Stomach (tissue), 8 donors: ENCODE measurements at regions not wholly inside any gene's neighbourhood (a gene's known extent, or its start where the extent isn't known, plus 50 kb on each side); places are given as distances from the start of the nearest gene placed in this dataset.
"Not testable (repeated sequence)": the region's sequence is repeated elsewhere in the genome, so short reads cannot be mapped to it uniquely, and the experiment has no call there.

Experiments
- DNase-seq, 2 donors: peaks; one replicate each; pipeline versions ENCODE4 v3.0.0 to v3.0.0-alpha.2; 2013 to 2019
- H3K27ac ChIP-seq, 5 donors: fragments of 200-600 bp in 4 of 5; sonication (generic) in 4 of 5; one replicate each; pipeline ENCODE4 v1.5.1; 2013 to 2019; ENCODE audit warnings: mild to moderate bottlenecking in 1 of 5, moderate library complexity in 1 of 5
- H3K27me3 ChIP-seq, 3 donors: fragments of 200-600 bp; sonication (generic); one replicate each; pipeline ENCODE4 v1.5.1; 2017 to 2019; ENCODE audit warnings: mixed run types in 1 of 3
- H3K36me3 ChIP-seq, 4 donors: fragments of 200-600 bp; sonication (generic); 1 replicate in 3 of 4; 2 replicates in 1 of 4; pipeline ENCODE4 v1.5.1; 2016 to 2019
- H3K4me1 ChIP-seq, 4 donors: fragments of 200-600 bp; sonication (generic); one replicate each; pipeline ENCODE4 v1.5.1; 2016 to 2019
- H3K4me3 ChIP-seq, 4 donors: fragments of 200-600 bp; sonication (generic) in 3 of 4; one replicate each; pipeline ENCODE4 v1.5.1; 2016 to 2019; ENCODE audit warnings: mild to moderate bottlenecking in 1 of 4
- H3K9me3 ChIP-seq, 4 donors: fragments of 200-600 bp; sonication (generic); one replicate each; pipeline ENCODE4 v1.5.1; 2016 to 2019
- CTCF ChIP-seq, 7 experiments: fragments of 450-650 bp in 4 of 7; fragments of 200-600 bp in 3 of 7; sonication (generic) in 3 of 7; IDR thresholded peaks; one replicate each; pipeline ENCODE4 v1.5.1; 2016 to 2019; ENCODE audit warnings: antibody characterized with exemption in 7 of 7, control low read depth in 2 of 7, mild to moderate bottlenecking in 1 of 7
- EP300 ChIP-seq: sonication (generic); formaldehyde crosslinking; IDR thresholded peaks from one replicate; pipeline ENCODE4 v1.6.1; 2017; ENCODE audit warnings: antibody characterized with exemption
- POLR2A ChIP-seq, 4 donors: fragments of 450-650 bp; IDR thresholded peaks; one replicate each; pipeline ENCODE4 v1.6.1; 2016; ENCODE audit warnings: antibody characterized with exemption in 4 of 4, control low read depth in 2 of 4, mild to moderate bottlenecking in 1 of 4, moderate library complexity in 1 of 4
- POLR2AphosphoS5 ChIP-seq, 3 donors: sonication (generic); formaldehyde crosslinking; IDR thresholded peaks; one replicate each; pipeline ENCODE4 v1.6.1; 2016; ENCODE audit warnings: antibody characterized with exemption in 3 of 3
- whole genome bisulfite sequencing, 5 donors: extraction: QIAGEN DNeasy Blood & Tissue Kit in 3 of 5; methylation state at CpG; one replicate each; pipeline versions ENCODE4 v1.1.5 to v1.1.7; 2013 to 2018; 5-methylcytosine and 5-hydroxymethylcytosine counted together
- intact Hi-C: fragments of 100-400 bp; cut with DNase I; formaldehyde crosslinking; loops from one replicate; pipeline ENCODE4 v1.15.1; 2023; ENCODE audit warnings: low total_unique reads
- donor health status: healthy with polysubstance abuse.
- donor health status: Bipolar disorder and iron deficiency.
- donor health status: healthy.

- H3K27ac ChIP-seq, result no peak overlapping the region
- no peaks in the 10 kb centered on the region for H3K9me3 ChIP-seq
- no peaks in the 10 kb centered on the region for H3K27me3 ChIP-seq
- intact Hi-C loops, result no loop called here
- TF ChIP-seq POLR2A (IDR thresholded peaks at IDR 0.05), result no peak
- TF ChIP-seq EP300, result no peak
- TF ChIP-seq POLR2AphosphoS5 (IDR thresholded peaks at IDR 0.05), result no peak
- TF ChIP-seq CTCF (IDR thresholded peaks at IDR 0.05), result no peak
- 13 to 31% (median 22%) methylated on average over 1 of the region's 1 CpG for WGBS, 5 donors
- no peaks in the 10 kb centered on the region for H3K36me3 ChIP-seq
- H3K4me3 ChIP-seq, result no peak overlapping the region
- DNase-seq, result no peak
- H3K4me1 ChIP-seq, result no peaks in the 10 kb centered on the region
Observed at GRCh38 chr4:83910693-83911092, 374.8 kb downstream of the GPAT3 start.

GRCh38 chr4:83906561-83906960, 370.7 kb downstream of the GPAT3 start:
- Histone ChIP-seq H3K9me3 (no peaks in the 10 kb centered on the region), H3K4me1 (no peaks in the 10 kb centered on the region), H3K36me3 (no peaks in the 10 kb centered on the region), H3K4me3 (no peak overlapping the region), H3K27ac (no peak overlapping the region), H3K27me3 (no peaks in the 10 kb centered on the region)
- intact Hi-C loops, result no loop called here
- no peak for DNase-seq
- 56 to 80% (median 67%) methylated on average over 2 of the region's 2 CpGs for WGBS, 5 donors
- TF ChIP-seq EP300 (no peak), CTCF (IDR thresholded peaks at IDR 0.05) (no peak), POLR2AphosphoS5 (IDR thresholded peaks at IDR 0.05) (no peak)

- Histone ChIP-seq H3K4me1 (no peaks in the 10 kb centered on the region), H3K27me3 (no peaks in the 10 kb centered on the region), H3K9me3 (no peaks in the 10 kb centered on the region), H3K36me3 (no peaks in the 10 kb centered on the region), H3K27ac (no peak overlapping the region), H3K4me3 (no peak overlapping the region)
- TF ChIP-seq CTCF (IDR thresholded peaks at IDR 0.05), result no peak
- TF ChIP-seq POLR2A (IDR thresholded peaks at IDR 0.05), result no peak
- TF ChIP-seq EP300, result no peak
- no peak for TF ChIP-seq POLR2AphosphoS5 (IDR thresholded peaks at IDR 0.05)
- intact Hi-C loops, result no loop called here
- DNase-seq, result peak in 1 of 2 donors; percentile 16
Observed at GRCh38 chr4:83905952-83906351, 370.0 kb downstream of the GPAT3 start.

GRCh38 chr4:83903740-83904139, 367.8 kb downstream of the GPAT3 start:
- H3K27ac ChIP-seq, DNase-seq, H3K9me3 ChIP-seq, intact Hi-C loops, H3K36me3 ChIP-seq, H3K27me3 ChIP-seq, H3K4me3 ChIP-seq, H3K4me1 ChIP-seq: not testable (repeated sequence)
- 0 to 52% (median 48%) methylated on average over 1 of the region's 1 CpG for WGBS, 5 donors

- WGBS, 5 donors, result 17 to 47% (median 18%) methylated on average over 1 of the region's 1 CpG
- H3K4me1 ChIP-seq, result no peaks in the 10 kb centered on the region
- TF ChIP-seq POLR2A (IDR thresholded peaks at IDR 0.05) (no peak), POLR2AphosphoS5 (IDR thresholded peaks at IDR 0.05) (no peak), CTCF (IDR thresholded peaks at IDR 0.05) (no peak), EP300 (no peak)
- peaks cover 0 to 4% (median 0%) of the 10 kb centered on the region in 4 donors for H3K9me3 ChIP-seq
- no peak overlapping the region for H3K27ac ChIP-seq
- H3K4me3 ChIP-seq, result no peak overlapping the region
- H3K27me3 ChIP-seq, result no peaks in the 10 kb centered on the region
- DNase-seq, result no peak
- H3K36me3 ChIP-seq, result no peaks in the 10 kb centered on the region
- intact Hi-C loops, result no loop called here
Observed at GRCh38 chr4:83894831-83895230, 358.9 kb downstream of the GPAT3 start.
